DMS 273 (cell line): ENCODE measurements at regions not wholly inside any gene's neighbourhood (a gene's known extent, or its start where the extent isn't known, plus 50 kb on each side); places are given as distances from the start of the nearest gene placed in this dataset.

ENCODE experiments used
- DNase-seq: peaks from one replicate; lab custom pipeline; 2025; ENCODE audit not compliant: unreplicated experiment; lab: John Stamatoyannopoulos, UW

- no peak for DNase-seq
Measured at GRCh38 chr12:67425394-67425793, 156.2 kb downstream of the CAND1 start.

GRCh38 chr12:67426067-67426466 lies 156.9 kb downstream of the CAND1 start:
- DNase-seq, result peak; percentile 67

- DNase-seq, result no peak
Measured at GRCh38 chr12:67427336-67427735, 158.2 kb downstream of the CAND1 start.

- no peak for DNase-seq
Measured at GRCh38 chr12:67428431-67428830, 159.3 kb downstream of the CAND1 start.

- peak; percentile 45 for DNase-seq
Measured at GRCh38 chr12:67430708-67431335, 161.7 kb downstream of the CAND1 start.

GRCh38 chr12:67431411-67432020 lies 162.4 kb downstream of the CAND1 start:
- DNase-seq, result no peak

- DNase-seq, result peak; percentile 12
Measured at GRCh38 chr12:67433385-67434175, 164.4 kb downstream of the CAND1 start.

GRCh38 chr12:67434671-67435370 lies 165.7 kb downstream of the CAND1 start:
- DNase-seq, result no peak

GRCh38 chr12:67436230-67436629 lies 167.1 kb downstream of the CAND1 start:
- DNase-seq, result no peak

GRCh38 chr12:67437011-67437410 lies 167.9 kb downstream of the CAND1 start:
- DNase-seq, result no peak

GRCh38 chr12:67439611-67440010 lies 170.5 kb downstream of the CAND1 start:
- DNase-seq, result no peak

- peak; percentile 91 for DNase-seq
Measured at GRCh38 chr12:67441736-67442346, 172.7 kb downstream of the CAND1 start.

GRCh38 chr12:67442347-67442841 lies 173.2 kb downstream of the CAND1 start:
- peak; percentile 85 for DNase-seq

- no peak for DNase-seq
Measured at GRCh38 chr12:67442896-67443295, 173.7 kb downstream of the CAND1 start.

- no peak for DNase-seq
Measured at GRCh38 chr12:67444542-67444941, 175.4 kb downstream of the CAND1 start.

GRCh38 chr12:67446716-67447115 lies 177.6 kb downstream of the CAND1 start:
- DNase-seq, result no peak

- no peak for DNase-seq
Measured at GRCh38 chr12:67447180-67447579, 178.0 kb downstream of the CAND1 start.

- no peak for DNase-seq
Measured at GRCh38 chr12:67449591-67450052, 180.5 kb downstream of the CAND1 start.

- no peak for DNase-seq
Measured at GRCh38 chr12:67450441-67450840, 181.3 kb downstream of the CAND1 start.

- DNase-seq, result no peak
Measured at GRCh38 chr12:67451206-67451605, 182.0 kb downstream of the CAND1 start.
